ENCODE measurements at regions not wholly inside any gene's neighbourhood (a gene's known extent, or its start where the extent isn't known, plus 50 kb on each side); places are given as distances from the start of the nearest gene placed in this dataset.
A peak's percentile ranks its signal among the peaks of the same experiment; 100 is the strongest.

- TF ChIP-seq POLR2A (IDR thresholded peaks at IDR 0.05; ENCODE audit: low read depth), result no peak
- no peak for TF ChIP-seq CTCF (IDR thresholded peaks at IDR 0.05)
- no peak for TF ChIP-seq POLR2AphosphoS5 (IDR thresholded peaks at IDR 0.05)
- TF ChIP-seq EP300 (IDR thresholded peaks at IDR 0.05), result no peak
Observed at GRCh38 chr20:47862574-47863240, 77.4 kb upstream of the SULF2 start.

GRCh38 chr20:47861116-47861515 is 75.8 kb upstream of the SULF2 start:
- H3K27ac ChIP-seq (replicated peaks in 1 of 4), result no peak overlapping the region
- H3K36me3 ChIP-seq, result no peaks in the 10 kb centered on the region
- no peaks in the 10 kb centered on the region for H3K27me3 ChIP-seq
- peaks cover 8 to 26% (median 21%) of the 10 kb centered on the region in 4 donors for H3K4me1 ChIP-seq
- intact Hi-C loops (cut with DNase I), result no loop called here
- H3K4me3 ChIP-seq, result no peak overlapping the region
- no peak for DNase-seq (ENCODE audit: extremely low spot score)
- WGBS, result 82% methylated on average over 5 of the region's 5 CpGs
- no peak for TF ChIP-seq POLR2AphosphoS5 (IDR thresholded peaks at IDR 0.05)
- no peak for TF ChIP-seq POLR2A (IDR thresholded peaks at IDR 0.05; ENCODE audit: low read depth)
- H3K9me3 ChIP-seq, result peaks cover 0 to 4% (median 0%) of the 10 kb centered on the region in 4 donors

More at GRCh38 chr20:47862574-47863240, 77.4 kb upstream of the SULF2 start:
- no peak overlapping the region for H3K4me3 ChIP-seq
- H3K4me1 ChIP-seq, result peaks cover 0 to 12% (median 9%) of the 10 kb centered on the region in 4 donors
- intact Hi-C loops (cut with DNase I), result no loop called here
- no peak overlapping the region for H3K27ac ChIP-seq (replicated peaks in 1 of 4)
- H3K36me3 ChIP-seq, result no peaks in the 10 kb centered on the region
- no peak for DNase-seq (ENCODE audit: extremely low spot score)
- peaks cover 0 to 4% (median 0%) of the 10 kb centered on the region in 4 donors for H3K9me3 ChIP-seq
- H3K27me3 ChIP-seq, result no peaks in the 10 kb centered on the region
- 85% methylated on average over 4 of the region's 4 CpGs for WGBS

DNA sequence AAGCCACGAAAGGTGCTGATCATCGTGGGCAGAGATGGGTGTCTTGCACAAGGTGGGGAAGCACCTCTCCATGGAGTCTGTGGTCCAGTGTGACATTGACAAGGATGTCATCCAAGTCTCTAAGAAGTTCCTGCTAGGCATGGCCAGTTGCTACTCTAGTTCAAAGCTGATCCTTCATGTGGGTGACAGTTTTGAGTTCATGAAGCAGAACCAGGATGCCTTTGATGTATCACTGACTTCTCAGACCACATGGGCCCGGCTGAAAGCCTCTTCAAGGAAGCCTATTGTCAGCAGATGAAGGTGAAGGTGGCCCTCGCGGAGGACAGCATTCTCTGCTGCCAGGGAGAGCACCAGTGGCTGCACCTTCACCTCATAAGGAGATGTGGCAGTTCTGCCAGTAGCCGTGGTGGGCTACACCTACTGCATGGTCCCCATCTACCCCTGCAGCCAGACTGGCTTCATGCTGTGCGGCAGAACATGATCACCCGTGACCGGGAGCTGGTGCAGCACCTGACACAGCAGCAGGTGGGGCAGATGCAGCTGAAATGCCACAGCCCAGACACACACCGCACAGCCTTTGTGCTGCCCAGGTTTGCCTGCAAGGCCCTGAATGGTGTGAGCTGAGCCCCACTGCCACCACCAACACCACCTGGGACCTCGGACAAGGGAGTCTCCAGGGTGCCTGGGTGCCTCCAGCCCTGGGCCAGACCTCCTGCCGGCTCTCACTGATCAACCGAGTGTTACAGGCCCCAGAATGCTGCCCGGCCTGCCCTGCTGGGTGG is 75.0 kb upstream of the SULF2 start:
- H3K27ac ChIP-seq (replicated peaks in 1 of 4), result no peak overlapping the region
- intact Hi-C loops (cut with DNase I), result no loop called here
- WGBS, result 91% methylated on average over 7 of the region's 14 CpGs

GRCh38 chr20:47859278-47859677 is 74.0 kb upstream of the SULF2 start:
- intact Hi-C loops (cut with DNase I), result no loop called here
- peaks cover 8 to 26% (median 21%) of the 10 kb centered on the region in 4 donors for H3K4me1 ChIP-seq
- TF ChIP-seq POLR2A (IDR thresholded peaks at IDR 0.05; ENCODE audit: low read depth), result no peak
- no peak for TF ChIP-seq POLR2AphosphoS5 (IDR thresholded peaks at IDR 0.05)
- TF ChIP-seq EP300 (IDR thresholded peaks at IDR 0.05), result no peak
- TF ChIP-seq CTCF (IDR thresholded peaks at IDR 0.05), result no peak
- H3K27me3 ChIP-seq, result no peaks in the 10 kb centered on the region
- no peak for DNase-seq (ENCODE audit: extremely low spot score)
- 71% methylated on average over 6 of the region's 6 CpGs for WGBS
- no peak overlapping the region for H3K4me3 ChIP-seq
- peaks cover 0 to 7% (median 2%) of the 10 kb centered on the region in 4 donors for H3K9me3 ChIP-seq
- H3K36me3 ChIP-seq, result no peaks in the 10 kb centered on the region
- peak overlapping the region in 1 of 4 donors; percentile 79 for H3K27ac ChIP-seq (replicated peaks in 1 of 4)

More for the DNA sequence above, 75.0 kb upstream of the SULF2 start:
- Histone ChIP-seq H3K27me3 (no peaks in the 10 kb centered on the region), H3K9me3 (peaks cover 0 to 4% (median under 1%) of the 10 kb centered on the region in 4 donors), H3K4me1 (peaks cover 8 to 26% (median 21%) of the 10 kb centered on the region in 4 donors), H3K36me3 (no peaks in the 10 kb centered on the region), H3K4me3 (no peak overlapping the region)
- DNase-seq (ENCODE audit: extremely low spot score), result no peak
- TF ChIP-seq EP300 (IDR thresholded peaks at IDR 0.05) (no peak), POLR2A (IDR thresholded peaks at IDR 0.05; ENCODE audit: low read depth) (no peak), POLR2AphosphoS5 (IDR thresholded peaks at IDR 0.05) (no peak), CTCF (IDR thresholded peaks at IDR 0.05) (no peak)
